Prostate gland (tissue), 2 donors: ENCODE measurements at regions not wholly inside any gene's neighbourhood (a gene's known extent, or its start where the extent isn't known, plus 50 kb on each side); places are given as distances from the start of the nearest gene placed in this dataset.

Source experiments
- CTCF ChIP-seq, 4 experiments: fragments of 200-600 bp in 2 of 4; fragments of 450-650 bp in 2 of 4; sonication (generic) in 2 of 4; IDR thresholded peaks; 1 replicate in 3 of 4; 2 replicates in 1 of 4; pipeline ENCODE4 v1.5.1; 2016 to 2019; ENCODE audit warnings: antibody characterized with exemption in 4 of 4, mild to moderate bottlenecking in 2 of 4, moderate library complexity in 2 of 4
- POLR2A ChIP-seq: fragments of 450-650 bp; IDR thresholded peaks from one replicate; pipeline ENCODE4 v1.6.1; 2016; ENCODE audit warnings: antibody characterized with exemption, mild to moderate bottlenecking
- POLR2AphosphoS5 ChIP-seq: sonication (generic); formaldehyde crosslinking; IDR thresholded peaks from one replicate; pipeline ENCODE4 v1.6.1; 2017; ENCODE audit warnings: antibody characterized with exemption

GRCh38 chr4:160808174-160808573, 1355.6 kb downstream of the FSTL5 start:
- TF ChIP-seq CTCF (IDR thresholded peaks at IDR 0.05) = no peak
- TF ChIP-seq POLR2AphosphoS5 = no peak
- no peak for TF ChIP-seq POLR2A
